Right lobe of liver (tissue), 4 donors: ENCODE measurements at regions not wholly inside any gene's neighbourhood (a gene's known extent, or its start where the extent isn't known, plus 50 kb on each side); places are given as distances from the start of the nearest gene placed in this dataset.

ENCODE experiments used
- POLR2A ChIP-seq: fragments of 450-650 bp; IDR thresholded peaks from one replicate; pipeline ENCODE4 v1.6.1; 2017; ENCODE audit warnings: antibody characterized with exemption, mild to moderate bottlenecking
- TF ChIP-seq, protein P1 (sequence below), 4 donors: fragments of 200-600 bp in 3 of 4; fragments of 450-650 bp in 1 of 4; IDR thresholded peaks; one replicate each; pipeline versions ENCODE4 v1.5.1 to v1.8.0; 2016 to 2022; ENCODE audit warnings: antibody characterized with exemption in 4 of 4, mild to moderate bottlenecking in 2 of 4
- donor health status: DM: no; HTN: no; CAD: no.
- donor health status: DM: no; HTN: no; CAD: no.
- donor health status: DM: no; HTN: yes; CAD: no.

DNA sequence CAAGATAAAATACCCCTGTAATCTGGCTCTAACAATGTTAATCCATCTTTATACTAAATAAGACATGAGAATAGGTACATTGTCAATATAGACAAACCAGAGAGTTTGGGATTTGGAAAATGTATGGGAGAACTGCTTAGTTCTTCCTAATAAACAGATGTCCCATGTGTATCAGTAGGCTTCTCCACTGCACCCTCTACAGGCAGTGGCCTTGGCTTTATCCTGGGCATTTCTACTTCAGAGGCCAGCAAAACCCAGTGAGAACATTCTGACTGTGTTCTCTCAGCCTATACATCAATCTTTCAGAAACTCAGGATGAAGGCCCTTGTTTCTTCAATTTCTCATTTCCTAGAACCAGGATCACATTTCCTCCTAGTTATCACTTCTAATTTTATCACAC, 1167.5 kb upstream of the ACVR2A start:
- TF ChIP-seq, protein P1, sequence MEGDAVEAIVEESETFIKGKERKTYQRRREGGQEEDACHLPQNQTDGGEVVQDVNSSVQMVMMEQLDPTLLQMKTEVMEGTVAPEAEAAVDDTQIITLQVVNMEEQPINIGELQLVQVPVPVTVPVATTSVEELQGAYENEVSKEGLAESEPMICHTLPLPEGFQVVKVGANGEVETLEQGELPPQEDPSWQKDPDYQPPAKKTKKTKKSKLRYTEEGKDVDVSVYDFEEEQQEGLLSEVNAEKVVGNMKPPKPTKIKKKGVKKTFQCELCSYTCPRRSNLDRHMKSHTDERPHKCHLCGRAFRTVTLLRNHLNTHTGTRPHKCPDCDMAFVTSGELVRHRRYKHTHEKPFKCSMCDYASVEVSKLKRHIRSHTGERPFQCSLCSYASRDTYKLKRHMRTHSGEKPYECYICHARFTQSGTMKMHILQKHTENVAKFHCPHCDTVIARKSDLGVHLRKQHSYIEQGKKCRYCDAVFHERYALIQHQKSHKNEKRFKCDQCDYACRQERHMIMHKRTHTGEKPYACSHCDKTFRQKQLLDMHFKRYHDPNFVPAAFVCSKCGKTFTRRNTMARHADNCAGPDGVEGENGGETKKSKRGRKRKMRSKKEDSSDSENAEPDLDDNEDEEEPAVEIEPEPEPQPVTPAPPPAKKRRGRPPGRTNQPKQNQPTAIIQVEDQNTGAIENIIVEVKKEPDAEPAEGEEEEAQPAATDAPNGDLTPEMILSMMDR (IDR thresholded peaks at IDR 0.05), result peak in 1 of 4 donors; percentile 10
- TF ChIP-seq POLR2A, result no peak
